ENCODE measurements at regions not wholly inside any gene's neighbourhood (a gene's known extent, or its start where the extent isn't known, plus 50 kb on each side); places are given as distances from the start of the nearest gene placed in this dataset.

DNA sequence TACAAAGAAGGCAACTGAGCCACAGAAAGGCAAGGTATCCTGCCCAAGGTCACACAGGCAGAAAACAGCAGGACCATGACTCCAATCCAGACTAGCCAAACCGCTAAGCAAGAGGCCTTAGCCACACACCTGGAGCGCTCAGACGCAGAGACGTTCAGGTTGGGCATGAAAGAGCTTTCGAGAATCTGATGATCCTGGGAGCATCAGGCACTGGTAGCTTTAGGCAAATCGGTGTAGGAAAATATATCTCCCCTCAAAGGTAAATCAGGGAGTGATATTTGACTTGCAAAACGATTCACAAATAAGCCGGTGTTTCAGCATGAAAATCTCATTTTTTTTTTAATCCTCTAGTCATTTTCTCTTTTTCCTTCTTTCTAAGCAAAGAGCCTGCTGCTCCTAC lies 279.0 kb downstream of the MRTFB start:
- TF ChIP-seq L3MBTL2 (conservative IDR thresholded peaks at IDR 0.05) = no peak
- TF ChIP-seq FOXK2 (IDR thresholded peaks at IDR 0.05) = no peak
- TF ChIP-seq ZNF384 (IDR thresholded peaks at IDR 0.05) = no peak
- TF ChIP-seq FOXA1 (IDR thresholded peaks at IDR 0.05) = no peak
- no peak for TF ChIP-seq SP1 (IDR thresholded peaks at IDR 0.05)
- TF ChIP-seq SUZ12 (IDR thresholded peaks at IDR 0.05) = no peak
- no peak for TF ChIP-seq PKNOX1 (IDR thresholded peaks at IDR 0.05)
- no peak for TF ChIP-seq LEF1 (IDR thresholded peaks at IDR 0.05; ENCODE audit: borderline replicate concordance)
- TF ChIP-seq HDGF (IDR thresholded peaks at IDR 0.05; ENCODE audit: borderline replicate concordance) = no peak
- no peak for TF ChIP-seq ARNT (IDR thresholded peaks at IDR 0.05)
- TF ChIP-seq TARDBP (IDR thresholded peaks at IDR 0.05) = no peak
- no peak for TF ChIP-seq ELF4 (IDR thresholded peaks at IDR 0.05)
- TF ChIP-seq BHLHE40 (IDR thresholded peaks at IDR 0.05; ENCODE audit: borderline replicate concordance) = no peak

Data from HEK293T (cell line).